ENCODE measurements at regions not wholly inside any gene's neighbourhood (a gene's known extent, or its start where the extent isn't known, plus 50 kb on each side); places are given as distances from the start of the nearest gene placed in this dataset.

DNA sequence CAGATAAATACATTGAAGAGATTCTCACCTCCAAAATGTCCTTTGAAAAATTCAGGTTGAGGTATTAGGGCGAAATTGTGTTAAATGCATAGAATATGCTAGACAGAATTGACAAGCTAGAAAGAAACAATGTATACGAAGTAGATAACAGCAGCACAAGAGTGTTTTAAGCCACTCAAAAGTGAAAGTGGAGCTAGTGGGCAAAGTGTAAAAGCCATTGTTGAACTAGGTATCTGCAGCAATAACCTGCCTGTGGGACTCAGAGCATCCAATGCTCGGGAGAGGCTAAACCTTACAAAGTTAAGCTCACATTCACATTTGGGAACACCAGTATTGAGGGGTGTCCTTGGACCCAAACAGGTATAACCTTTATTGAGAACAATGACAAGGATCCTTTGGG is 180.6 kb upstream of the TMPO start (continued):
- TF ChIP-seq SMARCC2 (IDR thresholded peaks at IDR 0.05; ENCODE audit: low read depth) (no peak), ZFP36 (IDR thresholded peaks at IDR 0.05; ENCODE audit: low read depth, low read length, partially characterized antibody) (no peak), GTF2F1 (IDR thresholded peaks at IDR 0.05; ENCODE audit: low read depth, low read length) (no peak)

DNA sequence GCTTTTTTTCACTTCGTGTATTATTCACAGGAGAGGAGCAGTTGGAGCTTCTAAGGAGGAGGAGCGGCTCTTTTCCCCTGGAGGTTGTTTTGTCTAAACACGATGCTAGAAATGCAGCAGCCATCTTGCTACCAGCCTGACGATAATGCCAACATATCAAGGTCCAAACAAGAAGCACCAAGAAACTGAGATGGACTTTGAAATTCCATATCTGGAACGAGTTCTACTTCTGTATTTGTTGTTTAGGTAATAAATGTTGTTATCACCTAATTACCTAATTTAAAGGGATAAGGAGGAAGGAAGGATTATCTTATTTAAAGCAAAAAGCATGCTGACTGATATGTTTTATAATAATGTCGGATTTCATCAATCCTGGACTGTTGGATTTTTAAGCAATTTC is 174.4 kb upstream of the TMPO start:
- no peak overlapping the region for H3K4me2 ChIP-seq (ENCODE audit: insufficient read depth, low read length)
- no peaks in the 10 kb centered on the region; a peak in 1 of 5 replicates for H3K27me3 ChIP-seq (ENCODE audit: control insufficient read depth in 2 of 2, insufficient read depth in 2 of 2, low read length in 2 of 2)
- ATAC-seq: no peak
- FAIRE-seq: no peak
- no peaks in the 10 kb centered on the region for H3K36me3 ChIP-seq (ENCODE audit: control insufficient read depth, insufficient read depth, low read length)
- in situ Hi-C loops (cut with MboI): no loop called here
- 0% methylated on average over 6 of the region's 6 CpGs for WGBS (ENCODE audit: insufficient coverage, low coverage, missing lambda C conversion rate)
- POLR2A ChIA-PET: no interaction called here
- no peak overlapping the region for H3K4me3 ChIP-seq
- no peaks in the 10 kb centered on the region for H3K9me1 ChIP-seq (ENCODE audit: control insufficient read depth, insufficient read depth, low read length)
- BruUV-seq (replicated peaks): no TSS peak
- no peaks in the 10 kb centered on the region for H3K9me3 ChIP-seq (replicated peaks; ENCODE audit: control insufficient read depth, insufficient read depth, low read depth, low read length)
- no peak overlapping the region for H3K9ac ChIP-seq (ENCODE audit: insufficient read depth in 1 of 2, low read depth in 2 of 2, low read length in 2 of 2)
- CTCF ChIA-PET (ENCODE audit: low intra/inter-chr PET ratio): no interaction called here
- no peak for DNase-seq (ENCODE audit: extremely low read depth in 1 of 4, low spot score in 3 of 4)
- H2AFZ ChIP-seq (ENCODE audit: low read depth, low read length): no peak overlapping the region
- intact Hi-C loops (cut with micrococcal nuclease): no loop called here
- H3K27ac ChIP-seq (ENCODE audit: extremely low read depth, low read depth, low read length): no peak overlapping the region
- H4K20me1 ChIP-seq (replicated peaks; ENCODE audit: control insufficient read depth, insufficient read depth, low read length): no peaks in the 10 kb centered on the region
- H3K79me2 ChIP-seq (ENCODE audit: control insufficient read depth, insufficient read depth, low read length): no peaks in the 10 kb centered on the region
- no peaks in the 10 kb centered on the region for H3K4me1 ChIP-seq (replicated peaks in 1 of 2; ENCODE audit: control insufficient read depth in 2 of 2, insufficient read depth in 2 of 2, low read length in 2 of 2)
- TF ChIP-seq SPI1 (IDR thresholded peaks at IDR 0.05; ENCODE audit: borderline replicate concordance, low read depth, low read length) (no peak), ERF (CRISPR knock-in tag; IDR thresholded peaks at IDR 0.05) (no peak), ESRRA (IDR thresholded peaks at IDR 0.05; ENCODE audit: borderline replicate concordance, low read depth) (no peak), HLTF (IDR thresholded peaks at IDR 0.05) (no peak)
- TF ChIP-seq, protein P1, sequence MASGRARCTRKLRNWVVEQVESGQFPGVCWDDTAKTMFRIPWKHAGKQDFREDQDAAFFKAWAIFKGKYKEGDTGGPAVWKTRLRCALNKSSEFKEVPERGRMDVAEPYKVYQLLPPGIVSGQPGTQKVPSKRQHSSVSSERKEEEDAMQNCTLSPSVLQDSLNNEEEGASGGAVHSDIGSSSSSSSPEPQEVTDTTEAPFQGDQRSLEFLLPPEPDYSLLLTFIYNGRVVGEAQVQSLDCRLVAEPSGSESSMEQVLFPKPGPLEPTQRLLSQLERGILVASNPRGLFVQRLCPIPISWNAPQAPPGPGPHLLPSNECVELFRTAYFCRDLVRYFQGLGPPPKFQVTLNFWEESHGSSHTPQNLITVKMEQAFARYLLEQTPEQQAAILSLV (tag; IDR thresholded peaks at IDR 0.05): no peak
- TF ChIP-seq, protein P2, sequence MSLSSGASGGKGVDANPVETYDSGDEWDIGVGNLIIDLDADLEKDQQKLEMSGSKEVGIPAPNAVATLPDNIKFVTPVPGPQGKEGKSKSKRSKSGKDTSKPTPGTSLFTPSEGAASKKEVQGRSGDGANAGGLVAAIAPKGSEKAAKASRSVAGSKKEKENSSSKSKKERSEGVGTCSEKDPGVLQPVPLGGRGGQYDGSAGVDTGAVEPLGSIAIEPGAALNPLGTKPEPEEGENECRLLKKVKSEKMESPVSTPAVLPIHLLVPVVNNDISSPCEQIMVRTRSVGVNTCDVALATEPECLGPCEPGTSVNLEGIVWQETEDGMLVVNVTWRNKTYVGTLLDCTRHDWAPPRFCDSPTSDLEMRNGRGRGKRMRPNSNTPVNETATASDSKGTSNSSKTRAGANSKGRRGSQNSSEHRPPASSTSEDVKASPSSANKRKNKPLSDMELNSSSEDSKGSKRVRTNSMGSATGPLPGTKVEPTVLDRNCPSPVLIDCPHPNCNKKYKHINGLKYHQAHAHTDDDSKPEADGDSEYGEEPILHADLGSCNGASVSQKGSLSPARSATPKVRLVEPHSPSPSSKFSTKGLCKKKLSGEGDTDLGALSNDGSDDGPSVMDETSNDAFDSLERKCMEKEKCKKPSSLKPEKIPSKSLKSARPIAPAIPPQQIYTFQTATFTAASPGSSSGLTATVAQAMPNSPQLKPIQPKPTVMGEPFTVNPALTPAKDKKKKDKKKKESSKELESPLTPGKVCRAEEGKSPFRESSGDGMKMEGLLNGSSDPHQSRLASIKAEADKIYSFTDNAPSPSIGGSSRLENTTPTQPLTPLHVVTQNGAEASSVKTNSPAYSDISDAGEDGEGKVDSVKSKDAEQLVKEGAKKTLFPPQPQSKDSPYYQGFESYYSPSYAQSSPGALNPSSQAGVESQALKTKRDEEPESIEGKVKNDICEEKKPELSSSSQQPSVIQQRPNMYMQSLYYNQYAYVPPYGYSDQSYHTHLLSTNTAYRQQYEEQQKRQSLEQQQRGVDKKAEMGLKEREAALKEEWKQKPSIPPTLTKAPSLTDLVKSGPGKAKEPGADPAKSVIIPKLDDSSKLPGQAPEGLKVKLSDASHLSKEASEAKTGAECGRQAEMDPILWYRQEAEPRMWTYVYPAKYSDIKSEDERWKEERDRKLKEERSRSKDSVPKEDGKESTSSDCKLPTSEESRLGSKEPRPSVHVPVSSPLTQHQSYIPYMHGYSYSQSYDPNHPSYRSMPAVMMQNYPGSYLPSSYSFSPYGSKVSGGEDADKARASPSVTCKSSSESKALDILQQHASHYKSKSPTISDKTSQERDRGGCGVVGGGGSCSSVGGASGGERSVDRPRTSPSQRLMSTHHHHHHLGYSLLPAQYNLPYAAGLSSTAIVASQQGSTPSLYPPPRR (CRISPR knock-in tag; IDR thresholded peaks at IDR 0.05; ENCODE audit: borderline replicate concordance): no peak

All from K562 (cell line).